H1 (cell line): ENCODE measurements at regions not wholly inside any gene's neighbourhood (a gene's known extent, or its start where the extent isn't known, plus 50 kb on each side); places are given as distances from the start of the nearest gene placed in this dataset.

Experiments used
- CTCF ChIA-PET: fragments of 300-600 bp; sonication (Branson Sonifier 250); formaldehyde crosslinking; loops from one replicate; lab custom pipeline; 2021; ENCODE audit not compliant: partially characterized antibody; lab: Charles Lee
- POLR2A ChIA-PET: fragments of 300-600 bp; sonication (Branson Sonifier 250); formaldehyde crosslinking; loops from one replicate; lab custom pipeline; 2021; ENCODE audit warnings: inconsistent platforms; ENCODE audit not compliant: partially characterized antibody; lab: Charles Lee
- DNase-seq, 2 experiments: peaks; one replicate each; pipeline versions ENCODE4 v3.0.0 to v3.0.0-alpha.2; 2010 to 2022; ENCODE audit warnings: low spot score in 2 of 2, low read depth in 1 of 2, mixed read lengths in 1 of 2
- FAIRE-seq: peaks from 2 replicates; lab custom pipeline; 2011; peaks lifted over from hg19 to GRCh38; lab: Jason Lieb, UNC
- H2AFZ ChIP-seq: 2 replicates; pipeline ENCODE4 v1.8.1; 2012; ENCODE audit warnings: low read length, inconsistent platforms
- H2AK5ac ChIP-seq: 2 replicates; pipeline ENCODE4 v1.6.1; 2013; ENCODE audit warnings: low read depth, low read length
- H2BK120ac ChIP-seq: replicated peaks from 2 replicates; pipeline ENCODE3; 2013; ENCODE audit warnings: low read depth, low read length, inconsistent platforms
- H2BK12ac ChIP-seq: 2 replicates; pipeline ENCODE4 v1.6.1; 2013; ENCODE audit warnings: low read depth, low read length
- H2BK15ac ChIP-seq: 2 replicates; pipeline ENCODE4 v1.6.1; 2013; ENCODE audit warnings: low read length
- H2BK20ac ChIP-seq: 2 replicates; pipeline ENCODE4 v1.6.1; 2013; ENCODE audit warnings: low read length
- H2BK5ac ChIP-seq: 2 replicates; pipeline ENCODE4 v1.6.1; 2013; ENCODE audit warnings: low read depth, low read length
- H3K14ac ChIP-seq: 2 replicates; pipeline ENCODE4 v1.6.1; 2013; ENCODE audit warnings: inconsistent platforms; ENCODE audit not compliant: insufficient read length
- H3K18ac ChIP-seq: 2 replicates; pipeline ENCODE4 v1.6.1; 2013; ENCODE audit warnings: low read length; ENCODE audit errors: extremely low read depth
- H3K23ac ChIP-seq: 2 replicates; pipeline ENCODE4 v1.6.1; 2013; ENCODE audit warnings: inconsistent platforms; ENCODE audit not compliant: insufficient read length
- H3K23me2 ChIP-seq: 2 replicates; pipeline ENCODE4 v1.6.1; 2013; ENCODE audit warnings: low read depth, low read length
- H3K27ac ChIP-seq: 2 replicates; pipeline ENCODE4 v1.6.1; 2011; ENCODE audit warnings: low read depth, low read length, inconsistent platforms
- H3K27me3 ChIP-seq, 4 experiments: replicated peaks in 1 of 4; 1 replicate in 1 of 4; 2 replicates in 3 of 4; pipeline versions ENCODE4 v1.6.1 to v1.8.1; 2011 to 2013; ENCODE audit warnings: low read length in 3 of 4, mild to moderate bottlenecking in 3 of 4, inconsistent platforms in 2 of 4, mixed read lengths in 2 of 4, moderate library complexity in 1 of 4; ENCODE audit not compliant: control insufficient read depth in 3 of 4, insufficient read depth in 3 of 4; ENCODE audit errors: extremely low read depth in 1 of 4
- H3K36me3 ChIP-seq, 4 experiments: 2 replicates each; pipeline versions ENCODE4 v1.6.1 to v1.8.1; 2011 to 2013; ENCODE audit warnings: mild to moderate bottlenecking in 4 of 4, low read length in 3 of 4, moderate library complexity in 2 of 4, control low read depth in 1 of 4, inconsistent platforms in 1 of 4; ENCODE audit not compliant: insufficient read depth in 4 of 4, control insufficient read depth in 2 of 4
- H3K4ac ChIP-seq: replicated peaks from 2 replicates; pipeline ENCODE3; 2013; ENCODE audit warnings: low read length, low read depth, mixed read lengths, inconsistent platforms; ENCODE audit not compliant: insufficient read length
- H3K4me1 ChIP-seq, 4 experiments: replicated peaks in 1 of 4; 1 replicate in 1 of 4; 2 replicates in 3 of 4; pipeline versions ENCODE4 v1.6.1 to v1.8.1; 2011 to 2013; ENCODE audit warnings: low read length in 3 of 4, inconsistent platforms in 2 of 4, mixed read lengths in 1 of 4; ENCODE audit not compliant: insufficient read depth in 4 of 4, control insufficient read depth in 3 of 4
- H3K4me2 ChIP-seq, 2 experiments: 2 replicates each; pipeline versions ENCODE4 v1.6.1 to v1.8.1; 2011 to 2013; ENCODE audit warnings: low read depth in 2 of 2, low read length in 2 of 2, control low read depth in 1 of 2, inconsistent platforms in 1 of 2, mild to moderate bottlenecking in 1 of 2; ENCODE audit not compliant: insufficient read depth in 1 of 2
- H3K4me3 ChIP-seq, 4 experiments: fragments of 200-600, 300-600 bp in 1 of 4; sonication (generic), shearing (Covaris generic), sonication (Bioruptor Twin) in 1 of 4; 2 replicates each; pipeline versions ENCODE4 v1.5.1 to v1.8.1; 2011 to 2016; ENCODE audit warnings: low read length in 4 of 4, low read depth in 3 of 4, control low read depth in 2 of 4, inconsistent platforms in 2 of 4, mild to moderate bottlenecking in 2 of 4, mixed read lengths in 1 of 4, moderate library complexity in 1 of 4; ENCODE audit not compliant: insufficient read depth in 2 of 4; ENCODE audit errors: extremely low read depth in 1 of 4
- H3K56ac ChIP-seq: replicated peaks from 2 replicates; pipeline ENCODE3; 2013; ENCODE audit warnings: low read depth, mild to moderate bottlenecking, mixed read lengths, low read length, inconsistent platforms; ENCODE audit not compliant: insufficient read length
- H3K79me1 ChIP-seq: 2 replicates; pipeline ENCODE4 v1.6.1; 2013; ENCODE audit warnings: low read depth, low read length, control low read depth
- H3K79me2 ChIP-seq, 2 experiments: 2 replicates each; pipeline versions ENCODE4 v1.6.1 to v1.8.1; 2012 to 2013; ENCODE audit warnings: low read length in 2 of 2, mild to moderate bottlenecking in 2 of 2, inconsistent platforms in 1 of 2; ENCODE audit not compliant: insufficient read depth in 2 of 2, control insufficient read depth in 1 of 2
- H3K9ac ChIP-seq, 4 experiments: replicated peaks in 1 of 4; 1 replicate in 1 of 4; 2 replicates in 3 of 4; pipeline versions ENCODE4 v1.6.1 to v1.8.1; 2011 to 2013; ENCODE audit warnings: low read depth in 3 of 4, low read length in 3 of 4, control low read depth in 2 of 4, mild to moderate bottlenecking in 2 of 4, moderate library complexity in 2 of 4, inconsistent platforms in 1 of 4; ENCODE audit errors: extremely low read depth in 1 of 4
- H3K9me3 ChIP-seq, 2 experiments: 2 replicates each; pipeline versions ENCODE4 v1.6.1 to v1.8.1; 2012 to 2013; ENCODE audit warnings: mild to moderate bottlenecking in 2 of 2, moderate library complexity in 2 of 2, control low read depth in 1 of 2, inconsistent platforms in 1 of 2, low read depth in 1 of 2, low read length in 1 of 2, mixed read lengths in 1 of 2; ENCODE audit not compliant: insufficient read depth in 2 of 2
- H4K20me1 ChIP-seq, 2 experiments: replicated peaks in 1 of 2; 2 replicates each; pipeline versions ENCODE3 to v1.8.1; 2011 to 2013; ENCODE audit warnings: inconsistent platforms in 2 of 2, low read length in 2 of 2, mild to moderate bottlenecking in 1 of 2; ENCODE audit not compliant: insufficient read depth in 2 of 2, control insufficient read depth in 1 of 2
- H4K5ac ChIP-seq: 2 replicates; pipeline ENCODE4 v1.6.1; 2013; ENCODE audit warnings: low read length, low read depth, mixed read lengths, inconsistent platforms; ENCODE audit not compliant: insufficient read length
- H4K8ac ChIP-seq: 2 replicates; pipeline ENCODE4 v1.8.0; 2013; ENCODE audit warnings: mild to moderate bottlenecking, moderate library complexity, low read length, inconsistent platforms; ENCODE audit not compliant: insufficient read depth; ENCODE audit errors: extremely low read depth
- H4K91ac ChIP-seq: replicated peaks from 2 replicates; pipeline ENCODE3; 2013; ENCODE audit warnings: low read length, mixed read lengths, inconsistent platforms; ENCODE audit not compliant: insufficient read length
- BCL11A ChIP-seq, 2 experiments: IDR thresholded peaks; one replicate each; pipeline ENCODE4 v1.6.1; 2011; ENCODE audit warnings: low read depth in 2 of 2, low read length in 2 of 2, mild to moderate bottlenecking in 2 of 2
- CREB1 ChIP-seq: IDR thresholded peaks from 2 replicates; pipeline ENCODE4 v1.6.1; 2012; ENCODE audit warnings: inconsistent platforms
- E2F6 ChIP-seq: IDR thresholded peaks from 2 replicates; pipeline ENCODE4 v1.6.1; 2012; ENCODE audit warnings: inconsistent platforms
- PHF8 ChIP-seq: fragments of 200-600 bp; sonication (generic); conservative IDR thresholded peaks from 2 replicates; pipeline ENCODE4 v1.7.1; 2012; ENCODE audit warnings: low read depth, mild to moderate bottlenecking, inconsistent platforms, low read length, moderate library complexity
- SIRT6 ChIP-seq: IDR thresholded peaks from one replicate; pipeline ENCODE4 v1.7.1; 2012; ENCODE audit warnings: low read length, inconsistent platforms

DNA sequence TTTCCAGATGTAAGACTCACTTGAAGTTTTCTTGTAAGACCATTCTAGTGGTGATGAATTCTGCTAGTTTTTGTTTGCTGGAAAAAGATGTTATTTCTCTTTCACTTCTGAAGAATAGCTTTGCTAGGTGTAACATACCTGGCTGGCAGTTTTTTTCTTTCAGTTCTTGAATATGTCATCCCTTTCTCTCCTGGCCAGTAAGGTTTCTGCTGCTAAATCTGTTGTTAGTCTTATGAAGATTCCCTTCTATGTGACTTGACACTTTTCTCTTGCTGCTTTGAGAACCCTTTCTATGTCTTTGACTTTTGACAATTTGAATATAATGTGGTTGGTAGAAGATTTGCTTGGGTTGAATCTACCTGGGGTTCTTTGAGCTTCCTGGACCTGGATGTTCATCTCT lies 314.7 kb upstream of the NOX3 start:
- H3K36me3 ChIP-seq = no peaks in the 10 kb centered on the region
- FAIRE-seq (no peak), DNase-seq (no peak)
- no peaks in the 10 kb centered on the region for H3K4me1 ChIP-seq
- no peak overlapping the region for H3K27ac ChIP-seq
- H3K79me1 ChIP-seq = no peaks in the 10 kb centered on the region
- H3K27me3 ChIP-seq = no peaks in the 10 kb centered on the region
- no peak overlapping the region for H2AFZ ChIP-seq
- no peak overlapping the region for H2BK15ac ChIP-seq
- H3K4me2 ChIP-seq = no peak overlapping the region
- no peak overlapping the region for H3K23ac ChIP-seq
- H4K5ac ChIP-seq = no peak overlapping the region
- H4K91ac ChIP-seq = no peak overlapping the region
- no peak overlapping the region for H3K14ac ChIP-seq
- H3K18ac ChIP-seq = no peak overlapping the region
- ChIA-PET POLR2A (no interaction called here), CTCF (interaction anchor here (0.7 to 1.1 kb wide), 2 partner anchors 15 to 133 kb away, joined by 3 to 4 read pairs; no protein-coding TSS in a partner anchor)
- no peak overlapping the region for H2BK20ac ChIP-seq
- no peaks in the 10 kb centered on the region for H3K23me2 ChIP-seq
- H3K9me3 ChIP-seq = no peaks in the 10 kb centered on the region
- H2BK12ac ChIP-seq = no peak overlapping the region
- H3K56ac ChIP-seq = no peak overlapping the region
- no peak overlapping the region for H2BK120ac ChIP-seq
- H4K20me1 ChIP-seq = no peaks in the 10 kb centered on the region
- H3K79me2 ChIP-seq = no peaks in the 10 kb centered on the region
- H2AK5ac ChIP-seq = no peak overlapping the region
- no peak overlapping the region for H2BK5ac ChIP-seq
- no peak overlapping the region for H3K4ac ChIP-seq
- no peak overlapping the region for H3K4me3 ChIP-seq
- H4K8ac ChIP-seq = no peak overlapping the region
- no peak overlapping the region for H3K9ac ChIP-seq
- TF ChIP-seq CREB1 = no peak
- TF ChIP-seq BCL11A (IDR thresholded peaks at IDR 0.05; ENCODE audit: low read depth in 2 of 2, low read length in 2 of 2) = no peak
- TF ChIP-seq PHF8 = no peak
- TF ChIP-seq SIRT6 = no peak
- TF ChIP-seq E2F6 = no peak
